Esophagus squamous epithelium (tissue), 5 donors: ENCODE measurements at regions not wholly inside any gene's neighbourhood (a gene's known extent, or its start where the extent isn't known, plus 50 kb on each side); places are given as distances from the start of the nearest gene placed in this dataset.

ENCODE experiments used
- DNase-seq: peaks from one replicate; lab custom pipeline; 2025; lab: John Stamatoyannopoulos, UW
- H3K27ac ChIP-seq, 4 donors: fragments of 200-600 bp; sonication (generic); one replicate each; pipeline ENCODE4 v1.5.1; 2016 to 2019; ENCODE audit warnings: mild to moderate bottlenecking in 1 of 4
- H3K27me3 ChIP-seq, 4 donors: fragments of 200-600 bp; sonication (generic); 1 replicate in 3 of 4; 2 replicates in 1 of 4; pipeline versions ENCODE4 v1.5.1 to v1.6.0; 2017 to 2021; ENCODE audit warnings: antibody characterized with exemption in 1 of 4
- H3K36me3 ChIP-seq, 3 donors: fragments of 200-600 bp; sonication (generic); one replicate each; pipeline ENCODE4 v1.5.1; 2016 to 2019
- H3K4me1 ChIP-seq, 3 donors: fragments of 200-600 bp; sonication (generic); one replicate each; pipeline ENCODE4 v1.5.1; 2017 to 2019
- H3K4me3 ChIP-seq, 4 donors: fragments of 200-600 bp; sonication (generic); 1 replicate in 3 of 4; 2 replicates in 1 of 4; pipeline ENCODE4 v1.5.1; 2016 to 2019; ENCODE audit warnings: mild to moderate bottlenecking in 2 of 4, moderate library complexity in 1 of 4
- H3K9me3 ChIP-seq, 3 donors: fragments of 200-600 bp; sonication (generic); one replicate each; pipeline ENCODE4 v1.5.1; 2016 to 2019
- CTCF ChIP-seq, 6 experiments: fragments of 450-650 bp in 4 of 6; fragments of 200-600 bp in 2 of 6; sonication (generic) in 2 of 6; IDR thresholded peaks; one replicate each; pipeline ENCODE4 v1.5.1; 2016 to 2019; ENCODE audit warnings: antibody characterized with exemption in 6 of 6, mild to moderate bottlenecking in 4 of 6, moderate library complexity in 4 of 6
- POLR2A ChIP-seq, 4 donors: fragments of 450-650 bp; IDR thresholded peaks; one replicate each; pipeline ENCODE4 v1.6.1; 2017; ENCODE audit warnings: antibody characterized with exemption in 4 of 4, mild to moderate bottlenecking in 4 of 4, moderate library complexity in 3 of 4
- WGBS, 2 donors: methylation state at CpG; one replicate each; pipeline ENCODE4 v1.1.5; 2018; 5-methylcytosine and 5-hydroxymethylcytosine counted together
- intact Hi-C: fragments of 100-400 bp; cut with DNase I; formaldehyde crosslinking; loops from one replicate; pipeline ENCODE4 v1.15.0; 2022
- donor health status: DM: yes; HTN: yes; CAD: no.

GRCh38 chr2:22500555-22500935 lies 884.4 kb upstream of the KLHL29 start:
- WGBS, 2 donors = 50 to 70% methylated on average over 1 of the region's 1 CpG
- TF ChIP-seq CTCF (IDR thresholded peaks at IDR 0.05) = no peak
- no peak for TF ChIP-seq POLR2A (IDR thresholded peaks at IDR 0.05)
- no peak for DNase-seq
- Histone ChIP-seq H3K4me1 (peaks cover 0 to 5% (median 0%) of the 10 kb centered on the region in 3 donors), H3K9me3 (no peaks in the 10 kb centered on the region), H3K4me3 (no peak overlapping the region), H3K27me3 (no peaks in the 10 kb centered on the region), H3K36me3 (no peaks in the 10 kb centered on the region), H3K27ac (peak overlapping the region in 3 of 4 donors; percentile 23 to 86 (median 75))
- intact Hi-C loops = no loop called here

- Histone ChIP-seq H3K9me3 (no peaks in the 10 kb centered on the region), H3K27ac (peak overlapping the region in 1 of 4 donors; percentile 86), H3K36me3 (no peaks in the 10 kb centered on the region), H3K4me3 (no peak overlapping the region), H3K4me1 (peaks cover 0 to 5% (median 0%) of the 10 kb centered on the region in 3 donors), H3K27me3 (no peaks in the 10 kb centered on the region)
- DNase-seq = no peak
- TF ChIP-seq POLR2A (IDR thresholded peaks at IDR 0.05) (no peak), CTCF (IDR thresholded peaks at IDR 0.05) (no peak)
- intact Hi-C loops = no loop called here
- WGBS, 2 donors = 45 to 53% methylated on average over 2 of the region's 2 CpGs
Observed at GRCh38 chr2:22501851-22502250, 883.1 kb upstream of the KLHL29 start.

GRCh38 chr2:22513563-22513962 lies 871.4 kb upstream of the KLHL29 start:
- no peaks in the 10 kb centered on the region for H3K9me3 ChIP-seq
- no peak overlapping the region for H3K4me3 ChIP-seq
- no peaks in the 10 kb centered on the region for H3K27me3 ChIP-seq
- no peak for DNase-seq
- no peak overlapping the region for H3K27ac ChIP-seq
- 81 to 82% methylated on average over 4 of the region's 4 CpGs for WGBS, 2 donors
- intact Hi-C loops = no loop called here
- no peaks in the 10 kb centered on the region for H3K4me1 ChIP-seq
- TF ChIP-seq POLR2A (IDR thresholded peaks at IDR 0.05) (no peak), CTCF (IDR thresholded peaks at IDR 0.05) (no peak)
- H3K36me3 ChIP-seq = no peaks in the 10 kb centered on the region

- H3K27me3 ChIP-seq = no peaks in the 10 kb centered on the region
- DNase-seq = no peak
- TF ChIP-seq CTCF (IDR thresholded peaks at IDR 0.05) = no peak
- no peaks in the 10 kb centered on the region for H3K36me3 ChIP-seq
- intact Hi-C loops = no loop called here
- 69 to 84% methylated on average over 1 of the region's 1 CpG for WGBS, 2 donors
- H3K27ac ChIP-seq = no peak overlapping the region
- no peak overlapping the region for H3K4me3 ChIP-seq
- no peaks in the 10 kb centered on the region for H3K4me1 ChIP-seq
- no peaks in the 10 kb centered on the region for H3K9me3 ChIP-seq
Observed at GRCh38 chr2:22517141-22517540, 867.8 kb upstream of the KLHL29 start.

GRCh38 chr2:22518641-22519040 lies 866.3 kb upstream of the KLHL29 start:
- TF ChIP-seq CTCF (IDR thresholded peaks at IDR 0.05) (no peak), POLR2A (IDR thresholded peaks at IDR 0.05) (no peak)
- intact Hi-C loops = no loop called here
- DNase-seq = no peak

More at GRCh38 chr2:22518641-22519040, 866.3 kb upstream of the KLHL29 start:
- Histone ChIP-seq H3K9me3 (no peaks in the 10 kb centered on the region), H3K27ac (no peak overlapping the region), H3K4me1 (no peaks in the 10 kb centered on the region), H3K27me3 (no peaks in the 10 kb centered on the region), H3K36me3 (no peaks in the 10 kb centered on the region), H3K4me3 (no peak overlapping the region)
